GM10266 (cell line): ENCODE measurements at regions not wholly inside any gene's neighbourhood (a gene's known extent, or its start where the extent isn't known, plus 50 kb on each side); places are given as distances from the start of the nearest gene placed in this dataset.

Experiments used
- DNase-seq: peaks from one replicate; pipeline ENCODE4 v3.0.0; 2012; ENCODE audit errors: extremely low spot score
- CTCF ChIP-seq: IDR thresholded peaks from 2 replicates; pipeline ENCODE4 v1.5.1; 2012; ENCODE audit warnings: mild to moderate bottlenecking, low read depth; ENCODE audit not compliant: control insufficient read depth, insufficient read depth; ENCODE audit errors: missing control alignments

GRCh38 chrX:10747975-10748374 lies 127.6 kb upstream of the MID1 start:
- DNase-seq, result no peak
- no peak for TF ChIP-seq CTCF

DNA sequence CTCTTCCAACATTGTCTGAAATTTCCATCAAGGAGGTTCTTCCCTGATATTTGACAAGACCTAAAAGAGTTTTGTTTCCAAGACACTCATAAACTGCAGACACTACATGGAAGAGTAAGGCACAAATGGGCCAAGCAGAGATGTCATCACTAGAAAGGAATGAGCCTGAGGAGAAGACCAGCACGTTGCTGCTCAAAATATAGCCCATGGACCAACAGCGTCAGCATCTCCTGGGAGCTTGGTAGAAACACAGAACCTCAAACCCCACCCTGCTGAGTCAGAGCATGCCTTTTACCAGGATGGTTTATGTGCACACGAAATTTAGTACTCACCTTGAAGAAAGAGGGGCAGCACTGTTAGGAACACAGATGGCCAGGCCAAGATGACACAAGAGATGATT lies 128.7 kb upstream of the MID1 start:
- no peak for DNase-seq
- TF ChIP-seq CTCF, result no peak

DNA sequence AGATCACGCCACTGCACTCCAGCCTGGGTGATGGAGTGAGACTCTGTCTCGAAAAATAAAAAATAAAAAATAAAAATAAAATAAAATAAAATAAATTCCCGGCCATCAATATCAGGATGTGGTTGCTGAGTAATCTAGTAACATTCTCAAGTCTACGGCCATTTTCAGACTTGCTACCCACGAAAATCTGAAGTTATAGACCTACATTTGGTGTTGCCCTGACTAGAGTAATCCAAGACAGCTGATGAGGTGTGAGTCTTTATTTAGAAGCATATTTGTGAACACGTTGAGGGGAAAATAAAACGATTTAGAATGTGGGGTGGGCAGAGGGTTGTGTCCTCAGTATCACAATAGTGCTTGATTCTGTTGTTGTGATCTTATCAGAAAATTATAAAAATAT lies 130.2 kb upstream of the MID1 start:
- no peak for TF ChIP-seq CTCF
- DNase-seq, result no peak

DNA sequence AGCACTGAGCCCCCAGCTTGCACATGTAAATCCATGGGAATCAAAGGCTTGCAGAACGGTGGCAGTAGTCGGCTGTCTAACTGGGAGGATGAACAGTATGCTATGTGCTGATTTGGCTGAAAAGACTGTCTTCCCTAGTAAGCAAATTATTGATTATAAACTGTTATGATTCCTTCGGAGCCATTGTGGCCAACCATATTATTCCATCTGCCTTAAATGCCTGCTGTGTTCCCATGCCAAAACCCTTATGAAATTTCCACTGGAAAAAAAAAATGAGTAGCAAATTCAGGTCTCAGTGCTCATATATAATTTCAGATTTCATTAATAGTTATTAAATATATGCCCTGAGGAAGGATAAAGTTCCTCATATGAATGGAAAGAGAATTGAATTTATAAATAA lies 132.7 kb upstream of the MID1 start:
- TF ChIP-seq CTCF, result no peak
- no peak for DNase-seq

DNA sequence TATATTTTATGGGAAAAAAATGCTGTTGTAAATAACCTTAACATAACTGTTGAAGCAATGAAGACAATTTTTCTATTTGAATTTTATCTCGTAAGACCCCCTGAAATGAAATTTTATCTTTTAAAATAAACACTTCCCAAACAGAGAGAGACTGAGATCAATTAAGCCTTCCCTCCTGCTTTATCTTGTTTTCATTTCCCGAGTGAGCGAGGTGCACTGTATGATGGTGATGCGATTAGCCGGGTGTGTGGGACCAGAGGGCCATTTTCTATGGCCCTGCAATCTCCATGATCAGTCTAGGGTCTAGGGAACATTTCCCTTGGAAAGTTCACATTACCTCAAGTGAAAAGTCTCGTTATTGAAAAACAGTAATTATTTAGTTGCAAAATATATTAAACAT lies 134.1 kb upstream of the MID1 start:
- no peak for TF ChIP-seq CTCF
- DNase-seq, result no peak

- no peak for DNase-seq
- no peak for TF ChIP-seq CTCF
These were observed 135.3 kb upstream of the MID1 start for GRCh38 chrX:10755439-10756334.

DNA sequence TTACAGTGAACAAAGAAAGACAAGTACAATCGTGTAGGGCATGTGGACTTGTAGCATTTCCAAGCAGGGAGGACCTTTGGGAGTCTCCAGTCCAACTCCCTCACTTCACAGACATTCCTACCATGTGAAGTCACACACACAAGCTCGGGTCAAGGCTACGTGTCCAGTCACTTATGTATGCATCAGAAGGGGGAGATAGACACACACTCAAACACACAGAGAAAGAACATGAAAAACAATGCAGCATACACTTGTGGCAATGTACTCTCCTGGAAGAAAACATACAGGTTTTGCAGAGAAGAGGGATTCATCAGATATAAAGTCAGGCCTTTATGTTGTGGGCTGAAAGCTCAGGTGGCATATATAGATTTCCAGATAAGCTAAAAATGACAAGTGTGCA lies 136.1 kb upstream of the MID1 start:
- TF ChIP-seq CTCF, result no peak
- DNase-seq, result no peak
